ENCODE measurements at regions not wholly inside any gene's neighbourhood (a gene's known extent, or its start where the extent isn't known, plus 50 kb on each side); places are given as distances from the start of the nearest gene placed in this dataset.

- no peak for DNase-seq
Measured at GRCh38 chr11:131194726-131195125, 175.7 kb upstream of the NTM start.

- peak; percentile 62 for DNase-seq
Measured at GRCh38 chr11:131195661-131196517, 174.5 kb upstream of the NTM start.

- no peak for DNase-seq
Measured at GRCh38 chr11:131198161-131199014, 172.0 kb upstream of the NTM start.

- no peak for DNase-seq
Measured at GRCh38 chr11:131199015-131199280, 171.5 kb upstream of the NTM start.

GRCh38 chr11:131201674-131202073 is 168.7 kb upstream of the NTM start:
- no peak for DNase-seq

GRCh38 chr11:131203040-131203439 is 167.4 kb upstream of the NTM start:
- no peak for DNase-seq

GRCh38 chr11:131204282-131204681 is 166.1 kb upstream of the NTM start:
- no peak for DNase-seq

GRCh38 chr11:131204765-131205380 is 165.5 kb upstream of the NTM start:
- peak; percentile 47 for DNase-seq

GRCh38 chr11:131206671-131207070 is 163.7 kb upstream of the NTM start:
- DNase-seq: no peak

- DNase-seq: no peak
Measured at GRCh38 chr11:131207901-131208300, 162.5 kb upstream of the NTM start.

- no peak for DNase-seq
Measured at GRCh38 chr11:131217313-131218310, 152.8 kb upstream of the NTM start.

GRCh38 chr11:131218542-131218941 is 151.9 kb upstream of the NTM start:
- DNase-seq: no peak

- no peak for DNase-seq
Measured at GRCh38 chr11:131219646-131220045, 150.8 kb upstream of the NTM start.

- DNase-seq: no peak
Measured at GRCh38 chr11:131223198-131223991, 147.0 kb upstream of the NTM start.

- DNase-seq: no peak
Measured at GRCh38 chr11:131228378-131228777, 142.0 kb upstream of the NTM start.

GRCh38 chr11:131229221-131229620 is 141.2 kb upstream of the NTM start:
- DNase-seq: no peak

GRCh38 chr11:131231317-131231940 is 139.0 kb upstream of the NTM start:
- no peak for DNase-seq

- DNase-seq: no peak
Measured at GRCh38 chr11:131232261-131232660, 138.2 kb upstream of the NTM start.

- no peak for DNase-seq
Measured at GRCh38 chr11:131234221-131234620, 136.2 kb upstream of the NTM start.

- DNase-seq: no peak
Measured at GRCh38 chr11:131235328-131236298, 134.8 kb upstream of the NTM start.
